ENCODE measurements at regions not wholly inside any gene's neighbourhood (a gene's known extent, or its start where the extent isn't known, plus 50 kb on each side); places are given as distances from the start of the nearest gene placed in this dataset.
A peak's percentile ranks its signal among the peaks of the same experiment; 100 is the strongest.

DNA sequence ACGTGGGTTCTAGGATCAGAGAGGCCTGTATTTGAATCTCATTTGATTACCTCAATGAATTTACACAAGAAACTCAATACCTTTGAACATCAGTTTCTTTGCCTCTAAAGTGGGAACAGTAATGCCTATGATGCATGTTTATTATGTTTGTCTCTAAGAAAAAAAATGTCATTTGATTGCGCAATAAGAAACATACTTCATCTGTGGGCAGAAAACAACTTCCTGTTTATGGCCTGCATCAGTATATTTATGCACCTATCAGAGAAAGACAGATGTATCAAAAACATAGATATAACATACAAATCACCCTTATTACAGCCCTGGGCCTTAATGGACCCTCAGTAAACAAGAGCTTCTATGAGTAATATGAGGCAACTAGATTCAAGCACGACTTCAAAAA lies 516.4 kb upstream of the ARID1B start:
- H3K4me1 ChIP-seq (replicated peaks in 1 of 2) = no peaks in the 10 kb centered on the region
- no peaks in the 10 kb centered on the region for H3K27me3 ChIP-seq
- intact Hi-C loops (cut with DNase I) = no loop called here
- no peak for DNase-seq
- no peaks in the 10 kb centered on the region for H3K36me3 ChIP-seq (replicated peaks in 1 of 2)
- no peaks in the 10 kb centered on the region for H3K9me3 ChIP-seq (replicated peaks in 1 of 3)
- WGBS, 4 donors = 73 to 88% (median 84%) methylated on average over 3 of the region's 3 CpGs
- TF ChIP-seq POLR2A (IDR thresholded peaks at IDR 0.05) = no peak
- TF ChIP-seq, protein P1, sequence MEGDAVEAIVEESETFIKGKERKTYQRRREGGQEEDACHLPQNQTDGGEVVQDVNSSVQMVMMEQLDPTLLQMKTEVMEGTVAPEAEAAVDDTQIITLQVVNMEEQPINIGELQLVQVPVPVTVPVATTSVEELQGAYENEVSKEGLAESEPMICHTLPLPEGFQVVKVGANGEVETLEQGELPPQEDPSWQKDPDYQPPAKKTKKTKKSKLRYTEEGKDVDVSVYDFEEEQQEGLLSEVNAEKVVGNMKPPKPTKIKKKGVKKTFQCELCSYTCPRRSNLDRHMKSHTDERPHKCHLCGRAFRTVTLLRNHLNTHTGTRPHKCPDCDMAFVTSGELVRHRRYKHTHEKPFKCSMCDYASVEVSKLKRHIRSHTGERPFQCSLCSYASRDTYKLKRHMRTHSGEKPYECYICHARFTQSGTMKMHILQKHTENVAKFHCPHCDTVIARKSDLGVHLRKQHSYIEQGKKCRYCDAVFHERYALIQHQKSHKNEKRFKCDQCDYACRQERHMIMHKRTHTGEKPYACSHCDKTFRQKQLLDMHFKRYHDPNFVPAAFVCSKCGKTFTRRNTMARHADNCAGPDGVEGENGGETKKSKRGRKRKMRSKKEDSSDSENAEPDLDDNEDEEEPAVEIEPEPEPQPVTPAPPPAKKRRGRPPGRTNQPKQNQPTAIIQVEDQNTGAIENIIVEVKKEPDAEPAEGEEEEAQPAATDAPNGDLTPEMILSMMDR (IDR thresholded peaks at IDR 0.05) = no peak
- H3K4me3 ChIP-seq = no peak overlapping the region
- H3K27ac ChIP-seq = no peak overlapping the region

DNA sequence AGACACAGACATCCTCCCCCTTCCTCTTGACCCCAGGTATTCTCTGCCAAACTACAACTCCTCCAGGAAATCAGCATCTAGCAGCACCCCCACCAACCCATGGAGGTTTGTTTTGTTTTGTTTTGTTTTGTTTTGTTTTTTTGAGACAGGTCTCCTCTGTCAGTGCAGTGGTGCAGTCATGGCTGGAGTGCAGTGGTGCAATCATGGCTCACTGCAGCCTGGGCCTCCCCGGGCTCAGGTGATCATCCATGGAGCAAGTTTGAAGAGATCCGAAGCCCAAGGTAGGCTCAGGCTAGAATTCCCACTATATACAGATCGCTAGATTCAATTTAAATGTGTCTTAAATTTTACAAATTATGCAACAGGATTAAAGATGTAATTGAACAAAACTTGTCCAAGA lies 518.2 kb upstream of the ARID1B start:
- no peak for DNase-seq
- no peaks in the 10 kb centered on the region for H3K9me3 ChIP-seq (replicated peaks in 1 of 3)
- no peak overlapping the region for H3K27ac ChIP-seq
- WGBS, 4 donors = 66 to 84% (median 74%) methylated on average over 3 of the region's 3 CpGs
- H3K27me3 ChIP-seq = no peaks in the 10 kb centered on the region
- no peak overlapping the region for H3K4me3 ChIP-seq
- no peak for TF ChIP-seq POLR2A (IDR thresholded peaks at IDR 0.05)
- TF ChIP-seq, protein P1 (IDR thresholded peaks at IDR 0.05) = no peak
- intact Hi-C loops (cut with DNase I) = no loop called here
- no peaks in the 10 kb centered on the region for H3K4me1 ChIP-seq (replicated peaks in 1 of 2)
- H3K36me3 ChIP-seq (replicated peaks in 1 of 2) = no peaks in the 10 kb centered on the region

DNA sequence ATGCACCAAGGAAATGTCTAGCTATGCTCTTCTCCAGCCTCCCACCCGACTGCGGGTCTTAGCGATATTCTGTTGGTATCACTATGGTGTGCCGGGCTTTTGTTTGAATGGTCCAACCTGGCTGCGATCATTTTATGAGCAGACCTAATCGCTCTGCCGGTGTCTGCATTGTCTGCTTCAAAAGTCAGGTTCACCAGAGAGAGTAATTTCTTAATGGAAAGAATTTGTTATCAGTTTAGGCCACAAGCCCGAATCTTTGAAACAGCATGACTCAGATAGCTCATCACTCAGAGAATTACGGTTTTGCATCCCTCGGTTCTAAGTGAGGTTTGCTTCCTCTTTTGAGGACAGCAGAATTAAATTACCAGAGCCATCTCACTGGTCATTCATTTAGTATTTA lies 521.0 kb upstream of the ARID1B start:
- Histone ChIP-seq H3K36me3 (replicated peaks in 1 of 2) (no peaks in the 10 kb centered on the region), H3K27ac (no peak overlapping the region), H3K27me3 (no peaks in the 10 kb centered on the region), H3K9me3 (replicated peaks in 1 of 3) (no peaks in the 10 kb centered on the region), H3K4me3 (no peak overlapping the region), H3K4me1 (replicated peaks in 1 of 2) (no peaks in the 10 kb centered on the region)
- 71 to 80% (median 72%) methylated on average over 10 of the region's 10 CpGs for WGBS, 4 donors
- peak in 1 of 7 donors; percentile 7 for DNase-seq
- intact Hi-C loops (cut with DNase I) = no loop called here
- TF ChIP-seq POLR2A (IDR thresholded peaks at IDR 0.05) = no peak

DNA sequence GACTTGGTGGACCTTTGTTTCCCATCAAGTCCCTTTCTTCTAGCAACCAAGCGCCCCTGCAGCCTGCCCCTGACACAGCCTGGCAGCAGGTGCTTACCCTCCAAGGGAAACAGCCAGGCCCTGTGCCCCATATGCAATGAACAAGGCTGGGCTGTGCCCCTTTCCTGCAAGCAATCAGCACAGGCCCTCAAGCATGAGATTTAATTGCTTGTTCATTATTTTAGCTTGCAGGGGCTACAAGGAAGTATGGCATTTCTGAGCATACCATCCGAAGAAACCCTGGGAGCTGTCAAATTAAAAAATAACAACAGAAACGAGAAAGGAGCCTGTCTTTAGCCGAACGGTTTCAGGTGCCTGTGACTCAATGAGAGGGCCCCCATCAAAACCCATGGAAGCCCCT lies 522.9 kb upstream of the ARID1B start:
- 86 to 94% (median 89%) methylated on average over 5 of the region's 5 CpGs for WGBS, 4 donors
- H3K4me3 ChIP-seq = no peak overlapping the region
- H3K9me3 ChIP-seq (replicated peaks in 1 of 3) = no peaks in the 10 kb centered on the region
- intact Hi-C loops (cut with DNase I) = no loop called here
- TF ChIP-seq, protein P1 (IDR thresholded peaks at IDR 0.05) = no peak
- no peak overlapping the region for H3K27ac ChIP-seq
- H3K36me3 ChIP-seq (replicated peaks in 1 of 2) = no peaks in the 10 kb centered on the region
- H3K4me1 ChIP-seq (replicated peaks in 1 of 2) = no peaks in the 10 kb centered on the region
- no peaks in the 10 kb centered on the region for H3K27me3 ChIP-seq
- no peak for DNase-seq

DNA sequence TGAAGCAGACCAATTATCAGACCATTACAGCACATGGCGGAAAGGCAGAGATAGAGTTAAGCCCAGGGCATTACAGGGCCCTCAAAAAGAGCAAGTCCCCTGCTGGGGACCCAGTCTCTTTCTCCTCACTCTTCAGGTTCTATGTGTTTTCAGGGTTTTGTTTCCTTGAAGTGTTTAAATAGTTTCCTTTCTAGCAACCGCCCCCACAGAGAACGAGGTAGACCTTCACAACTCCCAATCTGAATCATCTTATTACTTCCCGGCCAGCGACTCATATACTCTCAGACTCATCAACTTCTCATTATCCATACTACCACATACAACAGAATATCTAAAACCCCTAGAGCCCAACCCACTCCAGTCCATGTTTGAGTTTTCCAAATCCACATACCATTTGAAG lies 526.6 kb upstream of the ARID1B start:
- H3K4me1 ChIP-seq (replicated peaks in 1 of 2) = no peaks in the 10 kb centered on the region
- H3K27me3 ChIP-seq = no peaks in the 10 kb centered on the region
- no peaks in the 10 kb centered on the region for H3K36me3 ChIP-seq (replicated peaks in 1 of 2)
- WGBS, 4 donors = 78 to 84% (median 81%) methylated on average over 5 of the region's 5 CpGs
- no peak overlapping the region for H3K27ac ChIP-seq
- no peak for DNase-seq
- intact Hi-C loops (cut with DNase I) = no loop called here
- no peak overlapping the region for H3K4me3 ChIP-seq
- no peak for TF ChIP-seq POLR2A (IDR thresholded peaks at IDR 0.05)
- TF ChIP-seq, protein P1 (IDR thresholded peaks at IDR 0.05) = no peak
- no peaks in the 10 kb centered on the region for H3K9me3 ChIP-seq (replicated peaks in 1 of 3)
